HUDEP-2 (cell line): ENCODE measurements at regions not wholly inside any gene's neighbourhood (a gene's known extent, or its start where the extent isn't known, plus 50 kb on each side); places are given as distances from the start of the nearest gene placed in this dataset.
A peak's percentile ranks its signal among the peaks of the same experiment; 100 is the strongest.

Experiments
- DNase-seq, 76 experiments: peaks; one replicate each; lab custom pipeline; 2025; ENCODE audit not compliant: unreplicated experiment in 76 of 76; lab: John Stamatoyannopoulos, UW

DNA sequence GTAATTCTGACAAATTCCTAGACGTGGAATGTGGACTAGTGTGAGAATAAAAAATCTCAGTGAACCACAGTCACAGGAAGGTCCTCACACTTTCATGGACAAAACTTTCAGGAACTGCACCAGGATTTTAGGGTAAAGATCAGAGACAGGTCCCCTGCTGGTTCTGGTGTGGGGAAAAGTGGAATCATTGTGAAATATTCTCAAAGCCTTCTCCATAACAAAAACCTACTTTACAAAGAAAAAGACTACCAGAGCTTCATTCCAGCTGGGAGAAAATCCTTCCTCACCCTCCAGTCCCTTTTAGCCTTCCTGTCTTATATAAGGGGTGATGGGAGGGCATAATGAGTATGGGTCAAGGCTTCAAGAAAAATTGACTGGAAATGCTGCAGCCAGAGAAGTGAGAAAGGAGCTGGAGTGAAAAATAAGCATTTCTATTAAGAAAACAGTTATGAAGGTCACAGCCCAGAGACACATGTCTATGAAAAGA, 325.8 kb downstream of the ARAP2 start:
- no peak for DNase-seq

DNA sequence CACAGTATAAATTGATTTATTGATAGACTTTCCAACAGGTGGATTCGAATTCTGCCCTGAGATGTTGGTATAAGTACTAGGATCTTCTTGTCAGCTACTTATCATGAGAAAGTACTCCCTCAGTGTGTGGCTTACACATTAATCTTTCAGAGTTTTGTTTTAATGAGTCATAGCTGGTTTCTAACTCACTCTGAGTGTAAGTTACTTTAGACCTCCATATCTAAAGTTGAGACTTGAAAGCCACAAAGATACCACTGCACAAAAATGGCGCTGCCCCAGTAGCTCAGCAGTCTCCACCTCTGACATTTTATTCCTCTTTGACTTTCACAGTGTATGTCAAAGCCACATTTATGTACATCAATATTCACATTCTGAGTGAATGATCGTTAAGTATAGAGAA, 318.5 kb downstream of the ARAP2 start:
- DNase-seq: no peak

DNA sequence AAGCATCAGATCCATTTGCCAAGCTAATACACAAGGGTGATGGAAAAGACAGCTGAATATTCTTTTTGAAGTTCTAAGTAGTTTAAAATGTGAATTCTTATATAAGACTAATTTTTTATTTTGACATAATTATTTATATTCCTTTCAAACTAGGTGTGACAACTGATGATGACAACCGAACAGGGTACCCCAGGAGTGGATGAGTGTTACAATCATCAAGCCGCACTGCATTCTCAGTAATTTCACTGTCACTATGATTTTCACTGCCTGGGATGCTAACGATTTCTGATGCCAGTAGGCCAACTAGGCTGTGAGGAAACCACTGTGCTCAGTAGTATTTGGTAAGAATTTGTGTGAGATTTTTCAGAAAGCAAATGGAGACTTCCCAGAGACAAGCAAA, 317.5 kb downstream of the ARAP2 start:
- no peak for DNase-seq

DNA sequence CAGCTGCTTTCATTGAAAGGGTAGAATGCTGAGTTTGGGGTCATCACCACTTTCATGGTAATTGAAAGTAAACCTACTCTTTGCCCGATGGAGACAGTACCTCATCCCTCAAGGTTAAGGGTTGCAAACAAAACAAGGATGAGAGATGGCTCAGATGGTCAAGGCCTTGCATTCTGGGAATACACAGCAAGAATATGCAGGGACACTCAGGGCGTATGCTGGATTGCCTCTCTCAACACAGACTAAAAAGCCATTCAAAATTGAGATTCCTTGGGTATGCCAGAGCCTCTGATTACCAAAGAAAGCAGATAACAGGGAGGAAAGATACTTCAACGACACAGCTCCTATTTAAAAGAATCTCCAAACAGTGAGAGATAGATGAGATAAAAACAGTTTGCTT, 310.4 kb downstream of the ARAP2 start:
- no peak for DNase-seq

DNA sequence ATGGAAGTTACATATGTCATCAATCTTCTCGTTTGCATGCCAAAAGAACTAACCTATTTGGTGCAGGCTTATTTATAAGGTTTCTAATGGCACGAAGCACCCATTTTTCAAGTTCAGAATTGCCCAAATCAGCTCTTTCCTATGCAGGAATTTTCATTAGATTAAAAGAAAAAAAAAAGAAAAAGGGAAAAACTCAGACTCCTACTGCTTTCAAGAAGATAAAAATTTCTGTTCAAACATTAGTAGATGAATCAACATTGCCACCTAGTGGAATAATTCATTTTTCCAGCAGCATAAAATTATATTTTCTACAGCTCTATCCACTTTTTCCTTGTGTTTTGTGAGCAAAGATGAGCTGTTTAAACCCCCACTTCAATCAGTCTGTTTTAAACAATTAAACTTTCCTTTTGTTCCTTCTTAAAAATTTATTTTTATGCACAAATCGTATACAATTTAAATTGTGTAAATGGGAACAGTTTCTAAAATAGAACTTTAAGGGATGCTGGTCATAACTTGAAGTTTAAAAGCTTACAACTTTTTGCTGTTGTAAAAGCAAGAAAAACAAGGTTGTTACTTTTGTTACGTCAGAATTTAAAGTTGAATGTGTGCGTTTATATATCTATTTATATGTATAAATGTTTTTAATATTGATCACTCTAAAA, 309.9 kb downstream of the ARAP2 start:
- peak in 15 of 76 experiments; percentile 0 to 15 (median 2) for DNase-seq

DNA sequence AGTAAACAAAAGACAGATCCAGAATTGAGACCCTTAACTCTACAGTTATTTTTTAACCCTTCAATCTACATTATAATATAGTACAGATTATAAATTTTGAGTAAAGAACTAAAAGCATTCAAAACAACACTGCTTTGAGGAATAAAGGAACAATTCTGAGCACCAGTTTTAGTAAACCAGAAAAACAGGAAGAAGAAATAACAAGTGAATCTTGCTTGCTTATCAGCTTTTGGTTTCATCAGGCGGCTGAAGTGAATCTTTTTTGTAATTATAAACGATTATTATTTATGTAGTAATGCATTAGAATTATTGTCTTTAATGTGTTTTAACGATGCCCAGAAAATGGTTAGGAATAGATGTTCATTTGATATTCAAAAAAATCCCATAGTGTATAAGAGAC, 305.4 kb downstream of the ARAP2 start:
- no peak for DNase-seq

DNA sequence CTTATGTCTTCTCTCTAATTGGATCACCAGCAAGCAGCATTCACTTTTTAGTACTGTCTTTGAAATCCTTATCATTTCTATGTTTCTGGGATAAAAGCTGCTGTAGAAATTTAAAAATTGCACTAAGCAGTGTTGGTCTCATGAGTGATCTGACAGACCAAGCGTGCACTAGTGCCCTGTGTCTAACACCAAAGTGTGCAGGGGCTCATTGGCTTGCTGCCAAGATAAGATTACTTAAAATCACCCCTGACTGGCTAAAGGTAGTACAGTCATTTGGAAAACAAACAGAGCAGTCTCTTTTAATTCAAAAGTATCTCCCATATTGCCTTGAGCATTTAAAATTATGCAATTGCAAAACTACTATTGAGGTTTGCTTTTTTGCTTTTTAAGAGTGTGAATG, 304.6 kb downstream of the ARAP2 start:
- no peak for DNase-seq

DNA sequence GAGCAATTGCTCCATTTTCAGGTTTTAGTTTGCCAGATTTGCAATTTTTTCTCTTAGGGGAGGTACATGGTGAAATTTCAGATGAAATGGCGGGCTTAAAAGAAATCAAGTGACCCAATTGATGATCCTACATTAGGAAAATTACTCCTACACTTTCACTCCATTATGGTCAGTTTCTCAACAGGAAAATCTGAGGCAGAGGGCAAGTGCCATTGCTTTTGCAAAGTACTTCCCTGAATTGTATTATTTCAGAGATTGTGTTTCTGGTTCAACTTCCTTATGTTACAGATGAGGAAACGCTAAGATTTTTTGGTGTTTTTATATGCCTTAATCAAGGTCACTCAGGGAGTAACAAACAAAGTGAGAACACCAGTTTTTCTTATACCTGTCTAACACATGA, 302.2 kb downstream of the ARAP2 start:
- no peak for DNase-seq

DNA sequence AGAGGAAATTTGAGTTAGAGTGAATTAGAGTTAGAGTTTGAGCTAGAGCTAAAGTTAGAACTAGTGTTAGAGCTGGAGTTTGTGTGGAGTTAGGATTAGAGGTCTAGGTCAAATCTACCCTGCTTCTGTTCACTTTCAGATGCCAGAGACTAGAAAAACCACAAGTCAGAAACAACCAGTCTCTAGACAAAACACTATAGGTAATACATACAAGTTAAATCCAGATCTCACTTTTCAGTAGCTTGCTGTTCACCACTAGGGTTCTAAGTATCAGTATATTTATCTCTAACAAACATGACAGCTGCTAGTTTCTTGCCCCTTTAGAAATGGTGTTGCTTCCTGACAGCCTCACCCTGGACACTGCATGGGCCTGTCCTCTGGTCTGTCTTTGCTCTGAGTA, 300.7 kb downstream of the ARAP2 start:
- peak in 1 of 76 experiments; percentile 1 for DNase-seq

DNA sequence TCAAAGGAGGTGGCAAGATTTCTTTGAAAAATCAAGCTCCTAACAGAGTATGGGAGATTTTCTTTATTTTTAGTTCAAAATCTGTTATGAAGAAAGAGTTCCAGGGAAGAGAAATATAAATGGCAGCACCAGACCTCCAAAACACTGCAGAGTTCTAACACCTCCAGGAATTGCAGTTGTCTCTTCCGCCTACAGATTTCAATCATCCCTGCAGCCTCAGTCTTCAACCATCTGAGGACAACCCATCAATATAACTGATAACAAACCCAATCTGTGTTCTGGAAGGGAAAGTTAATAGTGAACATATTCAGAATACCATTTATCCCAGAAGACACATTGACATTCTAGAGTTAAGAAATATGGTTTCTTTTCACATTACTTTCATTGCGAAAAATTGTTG, 296.1 kb downstream of the ARAP2 start:
- no peak for DNase-seq

DNA sequence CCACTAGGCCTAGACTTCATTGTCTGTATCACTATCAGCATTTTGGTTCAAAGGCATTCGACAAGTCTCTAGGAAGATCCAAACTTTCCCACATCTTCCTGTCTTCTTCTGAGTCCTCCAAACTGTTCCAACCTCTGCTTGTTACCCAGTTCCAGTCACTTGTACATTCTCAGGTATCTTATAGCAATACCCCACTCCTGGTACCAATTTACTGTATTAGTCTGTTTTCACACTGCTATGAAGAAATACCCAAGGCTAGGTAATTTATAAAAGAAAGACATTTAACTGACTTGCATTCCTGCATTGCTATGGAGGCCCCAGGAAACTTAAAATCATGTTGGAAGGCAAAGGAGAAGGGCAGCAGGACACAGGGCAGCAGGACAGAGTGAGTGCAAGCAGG, 293.9 kb downstream of the ARAP2 start:
- no peak for DNase-seq

DNA sequence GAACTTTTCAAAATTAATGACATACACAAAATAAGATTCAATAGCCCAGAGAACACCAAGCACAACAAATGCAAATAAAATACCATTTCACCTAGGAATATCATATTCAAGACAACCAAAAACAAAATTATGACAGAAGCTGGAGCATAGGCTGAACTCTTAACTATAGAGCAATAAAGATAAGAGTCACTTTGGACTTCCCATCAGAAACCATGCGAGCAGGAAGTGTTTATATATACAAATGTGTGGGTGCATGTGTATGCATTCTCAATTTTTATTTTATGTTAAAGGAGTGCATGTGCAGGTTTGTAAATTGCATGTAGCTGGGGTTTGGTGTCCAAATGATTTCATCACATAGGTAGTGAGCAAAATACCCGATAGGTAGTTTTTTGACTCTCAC, 291.6 kb downstream of the ARAP2 start:
- no peak for DNase-seq

DNA sequence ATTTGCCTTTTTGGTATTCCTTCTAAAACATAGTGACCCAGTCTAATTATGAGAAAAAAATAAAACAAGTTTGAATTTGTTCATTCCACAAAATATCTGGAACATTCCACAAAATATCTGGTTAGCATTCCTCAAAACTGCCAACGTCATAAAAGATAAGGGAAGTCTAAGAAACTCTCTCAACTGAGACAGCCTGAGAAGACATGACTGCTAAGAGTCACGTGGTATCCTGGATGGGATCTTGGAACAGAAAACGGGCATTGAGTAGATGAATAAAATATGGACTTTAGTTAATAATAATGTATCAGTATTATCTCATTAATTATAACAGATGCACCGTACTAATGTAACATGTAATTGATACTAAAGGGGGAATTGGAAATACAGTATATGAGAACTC, 280.9 kb downstream of the ARAP2 start:
- DNase-seq: no peak

DNA sequence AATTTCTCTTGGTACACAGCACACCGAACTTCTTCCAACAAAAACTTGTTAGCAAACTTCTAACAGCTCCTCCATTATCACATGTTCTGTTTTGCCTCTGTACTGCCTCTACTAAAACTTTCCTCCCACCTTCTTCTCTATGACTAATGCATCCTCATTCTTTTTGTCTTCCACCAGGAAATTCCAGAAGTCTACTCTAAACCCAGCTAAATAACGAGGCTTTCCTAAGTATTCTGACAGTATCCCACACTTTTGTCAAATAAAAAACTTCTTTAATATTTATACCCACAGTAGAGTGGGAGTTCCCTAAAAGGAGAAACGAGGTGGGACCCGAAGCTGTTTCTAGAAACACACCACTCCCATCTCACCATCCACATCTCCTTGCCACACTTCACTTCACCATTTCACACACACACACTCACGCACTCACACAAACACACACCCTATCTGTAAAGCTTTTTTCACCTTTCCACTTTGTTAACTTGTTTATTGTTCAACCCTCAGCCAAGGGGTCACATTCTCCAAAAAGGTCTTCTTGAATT, 280.3 kb downstream of the ARAP2 start:
- DNase-seq: no peak

DNA sequence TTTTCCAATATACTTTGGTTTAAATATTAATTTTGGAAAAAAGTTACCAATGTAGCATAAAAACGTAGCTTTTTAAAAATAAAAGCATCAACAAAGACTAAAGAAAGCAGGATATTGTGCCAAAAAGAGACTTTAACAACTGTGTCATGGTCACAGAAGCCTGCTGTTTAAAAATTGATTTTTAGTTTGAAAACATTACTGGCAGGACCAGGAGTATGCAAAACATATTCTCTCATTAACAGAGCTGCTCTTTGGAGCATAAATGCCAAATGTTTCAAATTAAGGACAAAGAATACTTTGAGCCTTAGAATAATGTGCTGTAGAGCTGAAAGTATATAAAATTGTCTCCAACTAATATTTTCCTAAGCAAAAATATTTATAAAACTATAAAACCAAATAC, 279.0 kb downstream of the ARAP2 start:
- no peak for DNase-seq

DNA sequence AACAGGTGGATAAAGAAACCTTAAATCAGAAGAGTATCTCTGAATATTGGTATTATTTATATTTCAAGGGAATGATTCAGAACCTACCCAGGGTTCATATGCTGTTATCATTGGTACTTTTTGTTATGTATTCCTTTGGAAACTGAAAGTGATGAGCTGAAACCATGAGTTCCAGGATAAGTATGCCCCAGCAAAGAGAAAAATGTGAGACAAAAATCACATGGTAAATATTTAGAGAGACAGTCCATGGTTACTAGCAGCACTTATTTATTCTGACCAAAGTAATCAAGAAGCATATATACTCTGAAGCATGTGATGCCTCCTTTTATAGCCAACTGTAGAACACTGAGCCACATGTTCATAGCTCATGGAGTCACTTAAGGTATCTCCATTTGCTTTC, 277.7 kb downstream of the ARAP2 start:
- DNase-seq: no peak

DNA sequence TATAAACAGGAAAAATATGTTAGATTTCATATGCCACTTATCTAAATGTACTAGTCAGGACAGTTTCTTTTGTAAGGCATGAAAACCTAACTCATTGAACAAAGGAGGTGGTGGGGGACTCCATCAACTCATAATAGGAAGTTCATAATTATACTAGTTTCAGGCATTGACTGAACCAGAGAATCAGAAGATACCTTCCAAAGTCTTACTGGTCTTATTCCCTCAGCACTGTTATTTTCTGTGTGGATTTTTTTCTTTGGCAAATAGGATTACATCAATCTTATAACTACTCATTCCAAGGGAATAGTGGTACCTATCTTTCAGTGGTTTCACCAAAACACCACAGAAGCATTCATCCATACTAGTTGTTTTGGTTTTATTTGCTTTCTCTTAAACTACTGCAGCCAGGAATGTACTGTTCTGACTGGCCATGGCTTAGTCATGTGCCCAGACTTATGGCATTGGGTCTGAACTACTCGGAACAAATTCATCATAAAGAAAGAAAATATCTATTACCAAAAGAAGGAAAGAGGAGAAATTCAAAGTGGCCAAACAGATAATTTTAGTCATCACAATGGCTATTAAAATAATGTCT, 273.9 kb downstream of the ARAP2 start:
- DNase-seq: no peak

DNA sequence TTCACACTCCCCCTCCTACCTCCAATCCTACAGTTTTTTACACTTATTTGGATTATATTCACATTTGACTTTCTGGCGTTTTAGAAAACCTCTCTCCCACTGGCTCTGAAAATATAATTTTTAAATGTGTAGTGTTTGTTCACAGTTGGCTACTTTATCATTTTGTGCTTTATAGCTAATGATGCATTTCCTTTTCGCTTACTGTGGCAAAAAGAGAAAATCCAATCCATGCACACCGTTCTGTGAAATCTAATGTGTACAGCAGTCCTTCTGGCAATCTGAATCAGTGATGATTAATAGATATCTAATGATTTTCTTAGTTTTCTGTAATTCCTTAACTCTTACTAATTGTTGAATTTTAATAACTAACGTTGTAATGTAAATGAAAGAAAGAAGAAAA, 271.5 kb downstream of the ARAP2 start:
- DNase-seq: no peak

DNA sequence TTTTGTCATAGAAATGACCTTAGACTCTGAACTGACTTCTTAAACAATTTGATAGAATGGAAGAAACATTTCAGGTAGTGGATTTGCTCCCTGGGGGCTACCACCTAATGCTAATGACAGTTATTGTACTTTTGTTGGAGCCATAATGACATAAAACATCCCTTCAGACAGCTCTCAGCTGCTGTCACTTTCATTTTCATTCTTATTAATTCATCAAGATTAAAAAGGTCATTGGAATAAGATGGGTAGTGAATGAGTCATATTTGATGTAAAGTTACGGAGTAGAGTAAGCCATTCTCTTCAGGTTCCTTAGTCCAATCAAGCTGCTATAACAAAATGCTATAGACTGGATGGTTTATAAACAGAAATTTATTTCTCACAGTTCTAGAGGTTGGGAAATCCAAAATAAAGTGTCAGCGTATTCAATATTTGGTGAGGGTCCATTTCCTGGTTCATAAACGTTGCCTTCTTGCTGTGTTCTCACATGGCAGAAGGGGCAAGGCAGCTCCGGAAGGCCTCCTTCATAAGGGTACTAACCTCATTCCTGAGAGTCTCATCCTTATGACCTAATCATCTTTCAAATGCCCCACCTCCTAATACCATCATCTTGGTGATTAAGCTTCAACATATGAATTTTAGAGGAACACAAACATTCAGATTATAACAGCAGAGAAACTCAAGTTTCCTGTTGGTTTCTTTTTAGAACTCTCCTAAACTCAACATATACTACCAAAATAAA, 268.5 kb downstream of the ARAP2 start:
- DNase-seq: no peak

DNA sequence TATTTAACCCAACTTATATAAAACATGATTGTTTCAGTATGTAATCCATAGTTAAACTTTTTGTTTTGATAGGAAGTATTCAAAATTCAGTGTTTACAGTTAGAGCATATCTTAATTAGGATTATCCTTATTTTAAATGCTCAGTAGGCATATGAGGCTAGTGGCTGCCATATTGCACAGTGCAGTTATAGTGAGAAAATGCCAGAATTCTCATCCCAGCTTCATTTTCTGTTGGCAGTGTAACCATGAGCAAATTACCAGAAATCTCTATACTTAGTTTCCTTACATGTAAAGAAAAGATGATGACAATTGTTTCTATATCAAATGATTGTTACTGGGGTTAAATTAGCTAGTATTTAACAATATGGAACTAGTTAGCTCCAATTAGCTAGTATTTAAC, 265.8 kb downstream of the ARAP2 start:
- no peak for DNase-seq

DNA sequence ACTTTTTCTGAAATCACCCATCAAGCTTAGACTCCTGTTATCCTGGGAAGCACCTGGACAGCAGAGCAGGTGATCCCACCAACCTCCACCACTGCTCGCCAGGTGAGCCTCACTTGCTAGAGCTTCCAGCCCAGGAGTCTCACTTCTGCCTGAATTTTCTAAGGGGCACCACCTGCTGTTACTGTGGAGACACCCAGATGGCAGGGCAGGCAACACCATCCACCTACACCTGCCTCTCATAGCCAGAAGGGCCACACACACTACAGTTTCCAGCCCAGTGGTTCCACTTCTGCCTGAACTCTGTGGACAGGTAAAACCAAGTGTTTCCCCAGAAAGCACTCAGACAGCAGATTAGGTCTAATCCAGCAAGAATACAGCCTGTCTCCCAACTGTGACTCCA, 262.0 kb downstream of the ARAP2 start:
- DNase-seq: no peak

DNA sequence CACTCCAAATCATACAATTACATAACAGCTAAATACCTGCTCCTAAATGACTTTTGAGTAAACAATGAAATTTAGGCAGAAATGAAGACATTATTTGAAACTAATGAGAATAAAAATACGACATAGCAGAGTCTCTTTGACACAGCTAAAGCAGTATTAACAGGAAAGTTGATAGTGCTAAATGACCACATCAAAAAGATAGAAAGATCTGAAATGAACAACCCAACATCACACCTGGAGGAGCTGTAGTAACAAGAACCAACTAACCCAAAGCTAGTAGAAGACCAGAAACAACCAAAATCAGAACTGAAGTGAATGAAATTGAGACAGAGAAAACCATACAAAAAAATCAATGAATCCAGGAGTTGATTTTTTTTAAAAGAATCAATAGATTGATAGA, 257.8 kb downstream of the ARAP2 start:
- DNase-seq: no peak
